K562 (cell line): ENCODE measurements at regions not wholly inside any gene's neighbourhood (a gene's known extent, or its start where the extent isn't known, plus 50 kb on each side); places are given as distances from the start of the nearest gene placed in this dataset.

Experiments
- ATAC-seq: fragments of 200-7000 bp; cut with Tn5 transposase; 3 replicates; pipeline ENCODE4 v1.9.1; 2020; ENCODE audit warnings: moderate library complexity
- BruUV-seq: library from RNA; stranded (reverse); fragments of 400-500 nt; replicated peaks from 2 replicates; lab custom pipeline; 2021; lab: Mats Ljungman, UMichigan
- CTCF ChIA-PET: fragments of 300-600 bp; formaldehyde crosslinking; extraction: SDS; loops from one replicate; lab custom pipeline; 2021; ENCODE audit warnings: low intra/inter-chr PET ratio; lab: Yijun Ruan, JAX
- POLR2A ChIA-PET: fragments of 300-600, 350-650 bp; sonication (Branson Sonifier 250); formaldehyde crosslinking; extraction: SDS; loops from one replicate; lab custom pipeline; 2021; ENCODE audit warnings: antibody characterized with exemption, inconsistent platforms; lab: Yijun Ruan, JAX
- DNase-seq, 4 experiments: peaks; one replicate each; pipeline versions ENCODE4 v3.0.0 to v3.0.0-alpha.2; 2011 to 2018; ENCODE audit warnings: low spot score in 3 of 4, mixed read lengths in 3 of 4; ENCODE audit errors: extremely low read depth in 1 of 4
- FAIRE-seq: peaks from 2 replicates; lab custom pipeline; 2011; peaks lifted over from hg19 to GRCh38; lab: Jason Lieb, UNC
- H2AFZ ChIP-seq: 2 replicates; pipeline ENCODE4 v1.6.0; 2011; ENCODE audit warnings: low read depth, low read length, control low read depth, inconsistent platforms
- H3K27ac ChIP-seq: fragments of 200-600 bp; 3 replicates; pipeline ENCODE4 v1.8.0; 2011; ENCODE audit warnings: low read depth, mild to moderate bottlenecking, control low read depth, inconsistent platforms, low read length, moderate library complexity, mixed read lengths; ENCODE audit errors: extremely low read depth
- H3K27me3 ChIP-seq, 2 experiments: fragments of 300-600 bp in 1 of 2; 2 replicates in 1 of 2; 3 replicates in 1 of 2; pipeline versions ENCODE4 v1.6.0 to v1.8.0; 2011; ENCODE audit warnings: inconsistent platforms in 2 of 2, low read length in 2 of 2, mild to moderate bottlenecking in 1 of 2, mixed read lengths in 1 of 2, moderate library complexity in 1 of 2; ENCODE audit not compliant: control insufficient read depth in 2 of 2, insufficient read depth in 2 of 2
- H3K36me3 ChIP-seq: fragments of 300-600 bp; 3 replicates; pipeline ENCODE4 v1.8.0; 2011; ENCODE audit warnings: mild to moderate bottlenecking, low read length, inconsistent platforms; ENCODE audit not compliant: control insufficient read depth, insufficient read depth
- H3K4me1 ChIP-seq, 2 experiments: fragments of 200-600 bp in 1 of 2; replicated peaks in 1 of 2; 2 replicates in 1 of 2; 3 replicates in 1 of 2; pipeline versions ENCODE4 v1.5.1 to v1.8.0; 2011; ENCODE audit warnings: inconsistent platforms in 2 of 2, low read length in 2 of 2, mild to moderate bottlenecking in 1 of 2, mixed read lengths in 1 of 2, moderate library complexity in 1 of 2; ENCODE audit not compliant: control insufficient read depth in 2 of 2, insufficient read depth in 2 of 2
- H3K4me2 ChIP-seq: 2 replicates; pipeline ENCODE4 v1.6.1; 2011; ENCODE audit warnings: low read length, control low read depth, inconsistent platforms, mixed read lengths; ENCODE audit not compliant: insufficient read depth
- H3K4me3 ChIP-seq: fragments of 200-600 bp; sonication (generic), shearing (Covaris generic); 2 replicates; pipeline ENCODE4 v1.5.1; 2016; ENCODE audit warnings: control low read depth, inconsistent platforms
- H3K79me2 ChIP-seq: fragments of 200-600 bp; 3 replicates; pipeline ENCODE4 v1.8.0; 2011; ENCODE audit warnings: low read length, inconsistent platforms; ENCODE audit not compliant: control insufficient read depth, insufficient read depth
- H3K9ac ChIP-seq, 2 experiments: 2 replicates each; pipeline versions ENCODE4 v1.6.0 to v1.6.1; 2011; ENCODE audit warnings: low read depth in 2 of 2, low read length in 2 of 2, control low read depth in 1 of 2, inconsistent platforms in 1 of 2, mild to moderate bottlenecking in 1 of 2, mixed read lengths in 1 of 2; ENCODE audit not compliant: insufficient read depth in 1 of 2
- H3K9me1 ChIP-seq: one replicate; pipeline ENCODE4 v1.6.0; 2011; ENCODE audit warnings: inconsistent platforms, mild to moderate bottlenecking, low read length, moderate library complexity; ENCODE audit not compliant: control insufficient read depth, insufficient read depth
- H3K9me3 ChIP-seq: replicated peaks from 2 replicates; pipeline ENCODE4 v1.5.1; 2011; ENCODE audit warnings: low read depth, low read length, inconsistent platforms; ENCODE audit not compliant: control insufficient read depth, insufficient read depth
- H4K20me1 ChIP-seq: replicated peaks from 2 replicates; pipeline ENCODE4 v1.6.1; 2011; ENCODE audit warnings: low read length, inconsistent platforms, mixed read lengths; ENCODE audit not compliant: control insufficient read depth, insufficient read depth
- CCNT2 ChIP-seq: IDR thresholded peaks from 2 replicates; pipeline ENCODE4 v1.6.1; 2011; ENCODE audit warnings: borderline replicate concordance, low read depth, mild to moderate bottlenecking, moderate library complexity, mixed read lengths, low read length; ENCODE audit not compliant: insufficient read length; ENCODE audit errors: extremely low read depth
- FOS ChIP-seq: IDR thresholded peaks from 3 replicates; pipeline ENCODE4 v1.6.1; 2011; ENCODE audit not compliant: insufficient read length; ENCODE audit errors: extremely low read depth
- IFI16 ChIP-seq: fragments of 250-450 bp; sonication (Bioruptor Pico); IDR thresholded peaks from 2 replicates; pipeline ENCODE4 v2.1.2; 2022; ENCODE audit warnings: mild to moderate bottlenecking, inconsistent platforms
- JUN ChIP-seq, 2 experiments: sonication (generic) in 1 of 2; formaldehyde crosslinking in 1 of 2; IDR thresholded peaks; 2 replicates each; pipeline versions ENCODE4 v1.6.1 to v1.8.0; 2012 to 2022; ENCODE audit warnings: borderline replicate concordance in 2 of 2, mild to moderate bottlenecking in 2 of 2, improper control_type of control experiment in 1 of 2, low read depth in 1 of 2, low read length in 1 of 2, missing genetic modification reagents in 1 of 2
- RBFOX2 ChIP-seq: fragments of 200-400 bp; formaldehyde crosslinking; IDR thresholded peaks from 2 replicates; pipeline ENCODE4 v1.6.1; 2017; ENCODE audit warnings: low read depth, mild to moderate bottlenecking, low read length, moderate library complexity
- RBM22 ChIP-seq: fragments of 200-400 bp; formaldehyde crosslinking; IDR thresholded peaks from 2 replicates; pipeline ENCODE4 v1.6.1; 2018; ENCODE audit warnings: low read length, low read depth; ENCODE audit not compliant: poor library complexity, severe bottlenecking
- ZBTB11 ChIP-seq, 3 experiments: fragments of 200-800 bp in 1 of 3; fragments of 250-450 bp in 1 of 3; fragments of 450-650 bp in 1 of 3; sonication (Bioruptor Pico) in 1 of 3; sonication (Bioruptor generic) in 1 of 3; formaldehyde crosslinking in 1 of 3; IDR thresholded peaks; 2 replicates each; pipeline versions ENCODE4 v1.6.1 to v1.8.0; 2016 to 2022; ENCODE audit warnings: mild to moderate bottlenecking in 2 of 3, missing genetic modification characterization in 2 of 3, missing compliant biosample characterization in 1 of 3, moderate library complexity in 1 of 3
- ZNF57 ChIP-seq: fragments of 450-650 bp; formaldehyde crosslinking; IDR thresholded peaks from 2 replicates; pipeline ENCODE4 v1.4.0; 2020; ENCODE audit warnings: mild to moderate bottlenecking, moderate library complexity
- WGBS: fragments of 100-300 bp; shearing (Covaris generic); methylation state at CpG from one replicate; pipeline ENCODE4 v1.1.6; 2016; ENCODE audit warnings: low coverage, mixed read lengths; ENCODE audit not compliant: insufficient coverage; ENCODE audit errors: missing lambda C conversion rate; 5-methylcytosine and 5-hydroxymethylcytosine counted together
- in situ Hi-C: fragments of 300-500 bp; cut with MboI; formaldehyde crosslinking; loops from 4 replicates; pipeline ENCODE4 v1.15.0; 2018; ENCODE audit warnings: inconsistent platforms, mixed read lengths
- intact Hi-C: fragments of 100-400 bp; cut with micrococcal nuclease; formaldehyde crosslinking; loops from 2 replicates; pipeline ENCODE4 v1.14.2; 2022
- TF ChIP-seq, protein P1 (sequence below): fragments of 250-450 bp; sonication (Bioruptor Pico); IDR thresholded peaks from 2 replicates; pipeline ENCODE4 v1.8.0; 2022; ENCODE audit warnings: inconsistent platforms

- no peak overlapping the region for H3K4me2 ChIP-seq
- intact Hi-C loops: no loop called here
- no peaks in the 10 kb centered on the region for H4K20me1 ChIP-seq
- 55% methylated on average over 10 of the region's 10 CpGs for WGBS
- H3K9me3 ChIP-seq: no peaks in the 10 kb centered on the region; the same call in 1 of the 2 replicates
- no peak overlapping the region for H3K4me3 ChIP-seq
- ChIA-PET POLR2A (interaction anchor here (0.8 to 1.4 kb wide), 2 partner anchors 9 to 13 kb away, joined by 3 to 6 read pairs; no protein-coding TSS in a partner anchor), CTCF (no interaction called here)
- H3K27me3 ChIP-seq: no peaks in the 10 kb centered on the region
- H3K36me3 ChIP-seq: no peaks in the 10 kb centered on the region
- ATAC-seq (0 out of 3 replicates have a peak, but pooled peaks have one; percentile 36), FAIRE-seq (no peak), DNase-seq (peak in 1 of 4 experiments; percentile 14)
- H3K9me1 ChIP-seq: no peaks in the 10 kb centered on the region
- H2AFZ ChIP-seq: no peak overlapping the region; the same call in 1 of the 2 replicates
- H3K27ac ChIP-seq: no peak overlapping the region
- no peaks in the 10 kb centered on the region for H3K79me2 ChIP-seq
- BruUV-seq: no TSS peak
- in situ Hi-C loops: no loop called here
- H3K9ac ChIP-seq: no peak overlapping the region
- no peaks in the 10 kb centered on the region; a peak in 1 of 5 replicates for H3K4me1 ChIP-seq
- no peak for TF ChIP-seq RBM22
- TF ChIP-seq, protein P1, sequence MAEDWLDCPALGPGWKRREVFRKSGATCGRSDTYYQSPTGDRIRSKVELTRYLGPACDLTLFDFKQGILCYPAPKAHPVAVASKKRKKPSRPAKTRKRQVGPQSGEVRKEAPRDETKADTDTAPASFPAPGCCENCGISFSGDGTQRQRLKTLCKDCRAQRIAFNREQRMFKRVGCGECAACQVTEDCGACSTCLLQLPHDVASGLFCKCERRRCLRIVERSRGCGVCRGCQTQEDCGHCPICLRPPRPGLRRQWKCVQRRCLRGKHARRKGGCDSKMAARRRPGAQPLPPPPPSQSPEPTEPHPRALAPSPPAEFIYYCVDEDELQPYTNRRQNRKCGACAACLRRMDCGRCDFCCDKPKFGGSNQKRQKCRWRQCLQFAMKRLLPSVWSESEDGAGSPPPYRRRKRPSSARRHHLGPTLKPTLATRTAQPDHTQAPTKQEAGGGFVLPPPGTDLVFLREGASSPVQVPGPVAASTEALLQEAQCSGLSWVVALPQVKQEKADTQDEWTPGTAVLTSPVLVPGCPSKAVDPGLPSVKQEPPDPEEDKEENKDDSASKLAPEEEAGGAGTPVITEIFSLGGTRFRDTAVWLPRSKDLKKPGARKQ (CRISPR knock-in tag): no peak
- no peak for TF ChIP-seq CCNT2
- no peak for TF ChIP-seq RBFOX2
- no peak for TF ChIP-seq ZNF57 (CRISPR knock-in tag)
- TF ChIP-seq JUN (IDR thresholded peaks at IDR 0.05; ENCODE audit: borderline replicate concordance, low read depth, low read length): 0 out of 2 replicates have a peak, but pooled peaks have one; percentile 37
- no peak for TF ChIP-seq JUN (CRISPR knock-in tag; IDR thresholded peaks at IDR 0.05; ENCODE audit: borderline replicate concordance)
- TF ChIP-seq FOS: no peak
- TF ChIP-seq ZBTB11 (CRISPR knock-in tag; IDR thresholded peaks at IDR 0.05): peak in 1 of 3 experiments; percentile 88; a peak in 2 of 6 replicates
- no peak for TF ChIP-seq IFI16
These were observed 133.0 kb upstream of the NEBL start for GRCh38 chr10:21030091-21030490.
